OCI-LY1 (cell line): ENCODE measurements at regions not wholly inside any gene's neighbourhood (a gene's known extent, or its start where the extent isn't known, plus 50 kb on each side); places are given as distances from the start of the nearest gene placed in this dataset.

ENCODE experiments used
- EZH2 ChIP-seq: fragments of 200-600 bp; sonication (generic), shearing (Covaris generic); IDR thresholded peaks from 2 replicates; pipeline ENCODE4 v1.8.0; 2017; ENCODE audit warnings: borderline replicate concordance, mixed run types, mild to moderate bottlenecking, antibody characterized with exemption, low read length, moderate library complexity, mixed read lengths
- TF ChIP-seq, protein P1 (sequence below): fragments of 200-600 bp; sonication (generic), shearing (Covaris generic); IDR thresholded peaks from 2 replicates; pipeline ENCODE4 v1.5.1; 2017; ENCODE audit warnings: mild to moderate bottlenecking, antibody characterized with exemption, low read length, moderate library complexity, mixed read lengths

DNA sequence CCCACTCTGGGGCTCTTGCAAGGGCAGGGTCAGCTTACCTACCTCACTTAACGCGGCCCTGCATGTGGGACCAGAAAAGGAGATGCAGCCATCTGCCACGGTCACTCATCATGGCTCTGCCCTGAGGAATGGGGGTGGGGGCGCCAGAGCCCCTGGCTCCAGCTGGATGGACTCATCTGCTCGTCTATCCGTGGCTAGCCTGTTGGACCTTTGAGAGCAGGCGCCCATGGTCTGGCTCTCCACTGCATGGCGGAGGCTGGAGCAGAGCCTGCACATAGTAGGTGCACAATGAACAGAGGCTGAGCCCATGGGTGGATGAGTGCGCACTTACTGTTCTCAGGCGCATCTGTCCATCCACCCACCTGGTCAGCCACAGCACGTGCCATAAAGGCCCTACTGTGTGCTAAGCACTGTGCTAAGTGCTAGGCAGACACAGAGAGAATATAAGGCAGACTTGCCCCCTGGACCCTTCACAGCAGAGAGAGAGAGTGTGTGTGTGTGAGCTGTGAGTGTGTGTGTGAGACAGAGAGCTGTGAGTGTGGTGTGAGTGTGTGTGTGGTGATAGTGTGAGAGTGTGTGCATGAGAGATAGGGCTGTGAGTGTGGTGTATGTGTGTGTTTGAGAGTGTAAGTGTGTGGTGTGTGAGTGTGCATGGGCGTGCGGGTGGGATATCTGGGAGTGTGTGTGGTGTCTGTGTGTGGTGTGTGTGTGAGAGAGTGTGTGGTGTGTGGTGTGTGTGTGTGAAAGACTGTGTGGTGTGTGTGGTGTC, 151.3 kb downstream of the TFCP2L1 start:
- TF ChIP-seq, protein P1, sequence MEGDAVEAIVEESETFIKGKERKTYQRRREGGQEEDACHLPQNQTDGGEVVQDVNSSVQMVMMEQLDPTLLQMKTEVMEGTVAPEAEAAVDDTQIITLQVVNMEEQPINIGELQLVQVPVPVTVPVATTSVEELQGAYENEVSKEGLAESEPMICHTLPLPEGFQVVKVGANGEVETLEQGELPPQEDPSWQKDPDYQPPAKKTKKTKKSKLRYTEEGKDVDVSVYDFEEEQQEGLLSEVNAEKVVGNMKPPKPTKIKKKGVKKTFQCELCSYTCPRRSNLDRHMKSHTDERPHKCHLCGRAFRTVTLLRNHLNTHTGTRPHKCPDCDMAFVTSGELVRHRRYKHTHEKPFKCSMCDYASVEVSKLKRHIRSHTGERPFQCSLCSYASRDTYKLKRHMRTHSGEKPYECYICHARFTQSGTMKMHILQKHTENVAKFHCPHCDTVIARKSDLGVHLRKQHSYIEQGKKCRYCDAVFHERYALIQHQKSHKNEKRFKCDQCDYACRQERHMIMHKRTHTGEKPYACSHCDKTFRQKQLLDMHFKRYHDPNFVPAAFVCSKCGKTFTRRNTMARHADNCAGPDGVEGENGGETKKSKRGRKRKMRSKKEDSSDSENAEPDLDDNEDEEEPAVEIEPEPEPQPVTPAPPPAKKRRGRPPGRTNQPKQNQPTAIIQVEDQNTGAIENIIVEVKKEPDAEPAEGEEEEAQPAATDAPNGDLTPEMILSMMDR: no peak
- no peak for TF ChIP-seq EZH2
